HL-60 (cell line): ENCODE measurements at regions not wholly inside any gene's neighbourhood (a gene's known extent, or its start where the extent isn't known, plus 50 kb on each side); places are given as distances from the start of the nearest gene placed in this dataset.

Experiments used
- GABPA ChIP-seq: IDR thresholded peaks from 2 replicates; pipeline ENCODE4 v1.6.1; 2012; ENCODE audit warnings: low read depth
- POLR2AphosphoS5 ChIP-seq: IDR thresholded peaks from 2 replicates; pipeline ENCODE4 v1.6.1; 2012; ENCODE audit warnings: low read depth
- SPI1 ChIP-seq: IDR thresholded peaks from 2 replicates; pipeline ENCODE4 v1.6.1; 2012; ENCODE audit warnings: low read depth, mild to moderate bottlenecking, borderline replicate concordance
- TF ChIP-seq, protein P1 (sequence below): IDR thresholded peaks from one replicate; pipeline ENCODE4 v1.5.1; 2011; ENCODE audit warnings: low read length, control low read depth, inconsistent platforms; ENCODE audit not compliant: insufficient read depth
- TF ChIP-seq, protein P2 (sequence below): IDR thresholded peaks from 2 replicates; pipeline ENCODE4 v1.6.1; 2012; ENCODE audit warnings: low read depth; ENCODE audit not compliant: insufficient replicate concordance

DNA sequence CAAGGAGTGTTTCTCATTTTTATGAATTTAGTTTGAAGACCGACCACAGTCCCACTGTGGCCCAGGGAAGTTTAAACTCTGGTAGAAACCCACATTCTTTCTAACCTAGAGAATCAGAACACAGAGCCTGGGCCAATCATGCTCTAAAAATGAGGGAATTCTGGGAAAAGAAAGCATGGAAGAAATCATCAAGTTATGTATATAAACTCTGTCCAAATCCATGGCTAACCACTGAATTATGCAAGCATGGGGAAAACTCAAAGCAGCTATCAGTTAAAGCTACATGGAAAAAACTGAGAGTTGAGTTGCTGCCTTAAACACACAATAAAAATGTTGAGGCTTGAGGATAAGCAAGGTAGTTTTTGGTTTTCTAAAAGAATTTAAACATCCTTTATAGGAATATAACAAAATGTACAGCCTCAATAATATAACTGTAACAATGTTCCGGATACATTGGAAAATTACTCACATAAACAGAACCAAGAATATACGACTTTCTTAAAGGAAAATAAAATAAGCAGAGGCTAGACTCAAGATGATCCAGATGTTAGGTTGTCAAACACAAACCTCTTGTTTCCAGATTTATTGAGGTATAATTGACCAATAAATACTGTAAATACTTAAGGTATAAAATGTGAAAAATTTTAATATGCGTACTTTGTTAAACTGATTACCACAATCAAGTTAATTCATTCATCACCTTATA, 311.2 kb upstream of the GNAI1 start:
- TF ChIP-seq, protein P1, sequence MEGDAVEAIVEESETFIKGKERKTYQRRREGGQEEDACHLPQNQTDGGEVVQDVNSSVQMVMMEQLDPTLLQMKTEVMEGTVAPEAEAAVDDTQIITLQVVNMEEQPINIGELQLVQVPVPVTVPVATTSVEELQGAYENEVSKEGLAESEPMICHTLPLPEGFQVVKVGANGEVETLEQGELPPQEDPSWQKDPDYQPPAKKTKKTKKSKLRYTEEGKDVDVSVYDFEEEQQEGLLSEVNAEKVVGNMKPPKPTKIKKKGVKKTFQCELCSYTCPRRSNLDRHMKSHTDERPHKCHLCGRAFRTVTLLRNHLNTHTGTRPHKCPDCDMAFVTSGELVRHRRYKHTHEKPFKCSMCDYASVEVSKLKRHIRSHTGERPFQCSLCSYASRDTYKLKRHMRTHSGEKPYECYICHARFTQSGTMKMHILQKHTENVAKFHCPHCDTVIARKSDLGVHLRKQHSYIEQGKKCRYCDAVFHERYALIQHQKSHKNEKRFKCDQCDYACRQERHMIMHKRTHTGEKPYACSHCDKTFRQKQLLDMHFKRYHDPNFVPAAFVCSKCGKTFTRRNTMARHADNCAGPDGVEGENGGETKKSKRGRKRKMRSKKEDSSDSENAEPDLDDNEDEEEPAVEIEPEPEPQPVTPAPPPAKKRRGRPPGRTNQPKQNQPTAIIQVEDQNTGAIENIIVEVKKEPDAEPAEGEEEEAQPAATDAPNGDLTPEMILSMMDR: no peak
- no peak for TF ChIP-seq POLR2AphosphoS5
- TF ChIP-seq, protein P2, sequence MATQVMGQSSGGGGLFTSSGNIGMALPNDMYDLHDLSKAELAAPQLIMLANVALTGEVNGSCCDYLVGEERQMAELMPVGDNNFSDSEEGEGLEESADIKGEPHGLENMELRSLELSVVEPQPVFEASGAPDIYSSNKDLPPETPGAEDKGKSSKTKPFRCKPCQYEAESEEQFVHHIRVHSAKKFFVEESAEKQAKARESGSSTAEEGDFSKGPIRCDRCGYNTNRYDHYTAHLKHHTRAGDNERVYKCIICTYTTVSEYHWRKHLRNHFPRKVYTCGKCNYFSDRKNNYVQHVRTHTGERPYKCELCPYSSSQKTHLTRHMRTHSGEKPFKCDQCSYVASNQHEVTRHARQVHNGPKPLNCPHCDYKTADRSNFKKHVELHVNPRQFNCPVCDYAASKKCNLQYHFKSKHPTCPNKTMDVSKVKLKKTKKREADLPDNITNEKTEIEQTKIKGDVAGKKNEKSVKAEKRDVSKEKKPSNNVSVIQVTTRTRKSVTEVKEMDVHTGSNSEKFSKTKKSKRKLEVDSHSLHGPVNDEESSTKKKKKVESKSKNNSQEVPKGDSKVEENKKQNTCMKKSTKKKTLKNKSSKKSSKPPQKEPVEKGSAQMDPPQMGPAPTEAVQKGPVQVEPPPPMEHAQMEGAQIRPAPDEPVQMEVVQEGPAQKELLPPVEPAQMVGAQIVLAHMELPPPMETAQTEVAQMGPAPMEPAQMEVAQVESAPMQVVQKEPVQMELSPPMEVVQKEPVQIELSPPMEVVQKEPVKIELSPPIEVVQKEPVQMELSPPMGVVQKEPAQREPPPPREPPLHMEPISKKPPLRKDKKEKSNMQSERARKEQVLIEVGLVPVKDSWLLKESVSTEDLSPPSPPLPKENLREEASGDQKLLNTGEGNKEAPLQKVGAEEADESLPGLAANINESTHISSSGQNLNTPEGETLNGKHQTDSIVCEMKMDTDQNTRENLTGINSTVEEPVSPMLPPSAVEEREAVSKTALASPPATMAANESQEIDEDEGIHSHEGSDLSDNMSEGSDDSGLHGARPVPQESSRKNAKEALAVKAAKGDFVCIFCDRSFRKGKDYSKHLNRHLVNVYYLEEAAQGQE: no peak
- no peak for TF ChIP-seq GABPA
- no peak for TF ChIP-seq SPI1
